ENCODE measurements at regions not wholly inside any gene's neighbourhood (a gene's known extent, or its start where the extent isn't known, plus 50 kb on each side); places are given as distances from the start of the nearest gene placed in this dataset.

DNA sequence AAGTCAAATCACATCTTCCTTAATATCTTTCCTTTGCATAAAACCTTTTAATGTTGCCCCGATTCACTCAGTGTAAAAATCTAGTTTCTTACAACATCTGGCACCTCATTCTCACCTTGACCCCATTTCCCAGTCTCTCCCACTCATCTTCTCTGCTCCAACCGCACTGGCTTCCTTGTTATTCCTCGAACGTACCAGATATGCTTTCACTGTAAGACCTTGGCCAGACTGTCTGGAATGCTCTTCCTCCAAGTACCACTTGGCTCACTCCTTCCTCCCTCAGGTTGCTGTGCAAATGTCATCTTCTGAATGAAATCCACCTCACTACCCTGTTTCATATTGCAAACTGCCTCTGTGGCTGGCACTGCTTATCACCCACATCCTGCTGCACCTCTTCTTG lies 433.6 kb downstream of the HAPSTR1 start:
- no peak for TF ChIP-seq CTCF (IDR thresholded peaks at IDR 0.05; ENCODE audit: insufficient read depth, low read length)
- no peak overlapping the region for H3K4me3 ChIP-seq (ENCODE audit: low read depth, low read length)
- no peak for DNase-seq (ENCODE audit: low read depth)

DNA sequence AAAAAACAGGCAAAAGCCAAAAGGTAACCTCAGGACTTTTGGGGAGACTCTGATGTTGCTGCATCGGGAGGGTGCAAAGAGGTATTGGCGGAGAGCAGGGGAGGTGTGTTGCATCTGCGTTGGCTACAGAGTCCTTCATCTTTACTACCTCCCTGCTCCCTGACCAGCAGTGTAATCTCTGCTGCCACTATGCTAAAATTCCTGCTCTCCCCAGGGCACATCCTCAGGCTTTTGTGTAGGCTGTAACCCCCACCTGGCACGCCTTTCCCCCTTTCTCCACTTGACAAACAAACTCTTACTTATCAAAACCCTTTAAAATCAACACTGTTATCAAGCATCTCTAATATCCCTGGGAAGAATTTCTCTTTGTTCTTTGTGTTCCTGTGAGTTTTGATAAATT lies 435.3 kb downstream of the HAPSTR1 start:
- no peak for DNase-seq (ENCODE audit: low read depth)
- H3K4me3 ChIP-seq (ENCODE audit: low read depth, low read length), result no peak overlapping the region
- TF ChIP-seq CTCF (IDR thresholded peaks at IDR 0.05; ENCODE audit: insufficient read depth, low read length), result no peak

GRCh38 chr16:9527976-9528375 lies 436.5 kb downstream of the HAPSTR1 start:
- DNase-seq (ENCODE audit: low read depth), result no peak
- no peak overlapping the region for H3K4me3 ChIP-seq (ENCODE audit: low read depth, low read length)
- no peak for TF ChIP-seq CTCF (IDR thresholded peaks at IDR 0.05; ENCODE audit: insufficient read depth, low read length)

- no peak for TF ChIP-seq CTCF (IDR thresholded peaks at IDR 0.05; ENCODE audit: insufficient read depth, low read length)
- DNase-seq (ENCODE audit: low read depth), result no peak
- H3K4me3 ChIP-seq (ENCODE audit: low read depth, low read length), result no peak overlapping the region
These were observed 437.2 kb downstream of the HAPSTR1 start for GRCh38 chr16:9528511-9529079.

DNA sequence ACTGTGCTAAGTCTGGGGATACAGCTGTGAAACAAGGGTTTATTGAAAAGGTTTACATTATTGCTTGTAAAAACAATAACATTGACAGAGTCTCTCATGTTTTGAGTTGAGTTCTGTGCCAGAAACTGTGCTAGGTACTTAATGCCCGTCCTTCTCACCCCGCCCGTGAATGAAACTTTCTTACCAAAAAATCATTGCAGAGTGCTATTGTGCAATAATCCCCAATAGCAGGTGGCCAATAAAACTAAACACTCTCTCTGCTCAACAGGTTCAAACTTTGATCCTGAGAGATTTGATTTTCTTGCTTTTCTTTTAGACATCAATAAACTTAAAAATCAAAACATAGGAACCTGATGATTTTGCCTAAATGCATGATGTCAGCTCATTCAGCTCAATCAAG lies 441.6 kb downstream of the HAPSTR1 start:
- H3K4me3 ChIP-seq (ENCODE audit: low read depth, low read length), result no peak overlapping the region
- DNase-seq (ENCODE audit: low read depth), result no peak
- no peak for TF ChIP-seq CTCF (IDR thresholded peaks at IDR 0.05; ENCODE audit: insufficient read depth, low read length)

DNA sequence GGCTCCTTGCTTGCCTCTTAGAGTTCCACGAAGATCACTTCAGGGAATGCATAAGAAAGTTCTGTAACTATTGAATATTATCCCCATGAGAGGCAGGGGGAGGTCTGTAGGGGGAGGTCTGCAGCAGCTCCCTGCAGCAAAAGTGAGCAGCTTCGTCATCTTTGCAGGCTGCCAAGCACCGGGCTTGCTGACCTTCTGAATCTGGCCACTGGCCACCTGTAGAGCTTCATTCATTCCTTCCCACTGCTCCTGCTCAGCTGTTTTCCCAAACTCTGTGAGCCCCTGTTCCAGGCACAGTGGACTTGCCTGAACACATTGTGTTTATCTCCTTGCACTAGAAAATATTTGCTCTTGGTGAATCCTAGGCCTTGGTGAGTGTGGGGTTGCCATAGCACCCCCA lies 443.3 kb downstream of the HAPSTR1 start:
- DNase-seq (ENCODE audit: low read depth), result no peak
- H3K4me3 ChIP-seq (ENCODE audit: low read depth, low read length), result no peak overlapping the region
- TF ChIP-seq CTCF (IDR thresholded peaks at IDR 0.05; ENCODE audit: insufficient read depth, low read length), result no peak

- no peak for DNase-seq (ENCODE audit: low read depth)
These were observed 445.5 kb downstream of the HAPSTR1 start for GRCh38 chr16:9536905-9537304.

More at GRCh38 chr16:9536905-9537304, 445.5 kb downstream of the HAPSTR1 start:
- H3K4me3 ChIP-seq (ENCODE audit: low read depth, low read length), result no peak overlapping the region
- TF ChIP-seq CTCF (IDR thresholded peaks at IDR 0.05; ENCODE audit: insufficient read depth, low read length), result no peak

All from fibroblast of the aortic adventitia (primary cell).